K562 (cell line): ENCODE measurements at regions not wholly inside any gene's neighbourhood (a gene's known extent, or its start where the extent isn't known, plus 50 kb on each side); places are given as distances from the start of the nearest gene placed in this dataset.

Experiments used
- ATAC-seq: fragments of 200-7000 bp; cut with Tn5 transposase; 3 replicates; pipeline ENCODE4 v1.9.1; 2020; ENCODE audit warnings: moderate library complexity
- BruUV-seq: library from RNA; stranded (reverse); fragments of 400-500 nt; replicated peaks from 2 replicates; lab custom pipeline; 2021; lab: Mats Ljungman, UMichigan
- CTCF ChIA-PET: fragments of 300-600 bp; formaldehyde crosslinking; extraction: SDS; loops from one replicate; lab custom pipeline; 2021; ENCODE audit warnings: low intra/inter-chr PET ratio; lab: Yijun Ruan, JAX
- POLR2A ChIA-PET: fragments of 300-600, 350-650 bp; sonication (Branson Sonifier 250); formaldehyde crosslinking; extraction: SDS; loops from one replicate; lab custom pipeline; 2021; ENCODE audit warnings: antibody characterized with exemption, inconsistent platforms; lab: Yijun Ruan, JAX
- DNase-seq, 4 experiments: peaks; one replicate each; pipeline versions ENCODE4 v3.0.0 to v3.0.0-alpha.2; 2011 to 2018; ENCODE audit warnings: low spot score in 3 of 4, mixed read lengths in 3 of 4; ENCODE audit errors: extremely low read depth in 1 of 4
- FAIRE-seq: peaks from 2 replicates; lab custom pipeline; 2011; peaks lifted over from hg19 to GRCh38; lab: Jason Lieb, UNC
- H2AFZ ChIP-seq: 2 replicates; pipeline ENCODE4 v1.6.0; 2011; ENCODE audit warnings: low read depth, low read length, control low read depth, inconsistent platforms
- H3K27ac ChIP-seq: fragments of 200-600 bp; 3 replicates; pipeline ENCODE4 v1.8.0; 2011; ENCODE audit warnings: low read depth, mild to moderate bottlenecking, control low read depth, inconsistent platforms, low read length, moderate library complexity, mixed read lengths; ENCODE audit errors: extremely low read depth
- H3K27me3 ChIP-seq, 2 experiments: fragments of 300-600 bp in 1 of 2; 2 replicates in 1 of 2; 3 replicates in 1 of 2; pipeline versions ENCODE4 v1.6.0 to v1.8.0; 2011; ENCODE audit warnings: inconsistent platforms in 2 of 2, low read length in 2 of 2, mild to moderate bottlenecking in 1 of 2, mixed read lengths in 1 of 2, moderate library complexity in 1 of 2; ENCODE audit not compliant: control insufficient read depth in 2 of 2, insufficient read depth in 2 of 2
- H3K36me3 ChIP-seq: fragments of 300-600 bp; 3 replicates; pipeline ENCODE4 v1.8.0; 2011; ENCODE audit warnings: mild to moderate bottlenecking, low read length, inconsistent platforms; ENCODE audit not compliant: control insufficient read depth, insufficient read depth
- H3K4me1 ChIP-seq, 2 experiments: fragments of 200-600 bp in 1 of 2; replicated peaks in 1 of 2; 2 replicates in 1 of 2; 3 replicates in 1 of 2; pipeline versions ENCODE4 v1.5.1 to v1.8.0; 2011; ENCODE audit warnings: inconsistent platforms in 2 of 2, low read length in 2 of 2, mild to moderate bottlenecking in 1 of 2, mixed read lengths in 1 of 2, moderate library complexity in 1 of 2; ENCODE audit not compliant: control insufficient read depth in 2 of 2, insufficient read depth in 2 of 2
- H3K4me2 ChIP-seq: 2 replicates; pipeline ENCODE4 v1.6.1; 2011; ENCODE audit warnings: low read length, control low read depth, inconsistent platforms, mixed read lengths; ENCODE audit not compliant: insufficient read depth
- H3K4me3 ChIP-seq: fragments of 200-600 bp; sonication (generic), shearing (Covaris generic); 2 replicates; pipeline ENCODE4 v1.5.1; 2016; ENCODE audit warnings: control low read depth, inconsistent platforms
- H3K79me2 ChIP-seq: fragments of 200-600 bp; 3 replicates; pipeline ENCODE4 v1.8.0; 2011; ENCODE audit warnings: low read length, inconsistent platforms; ENCODE audit not compliant: control insufficient read depth, insufficient read depth
- H3K9ac ChIP-seq, 2 experiments: 2 replicates each; pipeline versions ENCODE4 v1.6.0 to v1.6.1; 2011; ENCODE audit warnings: low read depth in 2 of 2, low read length in 2 of 2, control low read depth in 1 of 2, inconsistent platforms in 1 of 2, mild to moderate bottlenecking in 1 of 2, mixed read lengths in 1 of 2; ENCODE audit not compliant: insufficient read depth in 1 of 2
- H3K9me1 ChIP-seq: one replicate; pipeline ENCODE4 v1.6.0; 2011; ENCODE audit warnings: inconsistent platforms, mild to moderate bottlenecking, low read length, moderate library complexity; ENCODE audit not compliant: control insufficient read depth, insufficient read depth
- H3K9me3 ChIP-seq: replicated peaks from 2 replicates; pipeline ENCODE4 v1.5.1; 2011; ENCODE audit warnings: low read depth, low read length, inconsistent platforms; ENCODE audit not compliant: control insufficient read depth, insufficient read depth
- H4K20me1 ChIP-seq: replicated peaks from 2 replicates; pipeline ENCODE4 v1.6.1; 2011; ENCODE audit warnings: low read length, inconsistent platforms, mixed read lengths; ENCODE audit not compliant: control insufficient read depth, insufficient read depth
- ARID1B ChIP-seq: fragments of 450-650 bp; IDR thresholded peaks from 2 replicates; pipeline ENCODE4 v1.6.1; 2016; ENCODE audit warnings: antibody characterized with exemption, mild to moderate bottlenecking, inconsistent platforms
- E2F6 ChIP-seq, 2 experiments: IDR thresholded peaks; 2 replicates each; pipeline ENCODE4 v1.6.1; 2011; ENCODE audit warnings: borderline replicate concordance in 1 of 2, control low read depth in 1 of 2, low read depth in 1 of 2, low read length in 1 of 2, mild to moderate bottlenecking in 1 of 2, mixed read lengths in 1 of 2, moderate library complexity in 1 of 2; ENCODE audit not compliant: insufficient read depth in 1 of 2, insufficient read length in 1 of 2, poor library complexity in 1 of 2, severe bottlenecking in 1 of 2; ENCODE audit errors: extremely low read depth in 1 of 2
- FOXP1 ChIP-seq: sonication (generic); formaldehyde crosslinking; IDR thresholded peaks from 2 replicates; pipeline ENCODE4 v1.8.0; 2022; ENCODE audit warnings: mild to moderate bottlenecking, missing genetic modification reagents
- TEAD4 ChIP-seq, 2 experiments: sonication (generic) in 1 of 2; formaldehyde crosslinking in 1 of 2; IDR thresholded peaks; 2 replicates each; pipeline versions ENCODE4 v1.6.1 to v1.8.0; 2012 to 2022; ENCODE audit warnings: borderline replicate concordance in 1 of 2, inconsistent platforms in 1 of 2, low read length in 1 of 2, mild to moderate bottlenecking in 1 of 2, missing genetic modification reagents in 1 of 2
- WGBS: fragments of 100-300 bp; shearing (Covaris generic); methylation state at CpG from one replicate; pipeline ENCODE4 v1.1.6; 2016; ENCODE audit warnings: low coverage, mixed read lengths; ENCODE audit not compliant: insufficient coverage; ENCODE audit errors: missing lambda C conversion rate; 5-methylcytosine and 5-hydroxymethylcytosine counted together
- in situ Hi-C: fragments of 300-500 bp; cut with MboI; formaldehyde crosslinking; loops from 4 replicates; pipeline ENCODE4 v1.15.0; 2018; ENCODE audit warnings: inconsistent platforms, mixed read lengths
- intact Hi-C: fragments of 100-400 bp; cut with micrococcal nuclease; formaldehyde crosslinking; loops from 2 replicates; pipeline ENCODE4 v1.14.2; 2022

DNA sequence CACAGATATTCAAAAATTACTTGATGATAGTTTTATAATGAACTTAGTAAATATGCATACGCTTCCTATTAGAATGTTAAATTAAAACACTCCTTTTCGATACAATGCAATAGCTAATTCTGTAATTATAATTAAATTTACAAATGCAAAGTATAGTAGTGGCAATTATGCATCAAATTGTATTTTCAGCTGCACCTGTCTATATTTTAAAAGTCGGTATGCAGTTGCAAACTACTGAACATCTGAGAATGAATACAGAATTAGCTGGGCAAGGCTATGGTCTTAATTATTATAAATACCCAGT lies 110.4 kb upstream of the ARHGAP42 start:
- in situ Hi-C loops, result loop anchor here (10.0 kb wide), 1 partner anchor 358 kb away; no protein-coding TSS in a partner anchor
- H3K9me1 ChIP-seq, result no peaks in the 10 kb centered on the region
- TF ChIP-seq FOXP1 (CRISPR knock-in tag) (no peak), TEAD4 (IDR thresholded peaks at IDR 0.05; ENCODE audit: low read length) (no peak), TEAD4 (CRISPR knock-in tag; IDR thresholded peaks at IDR 0.05; ENCODE audit: borderline replicate concordance) (no peak)
- TF ChIP-seq, all 486 proteins: peak for 0
- POLR2A ChIA-PET, result no interaction called here
- intact Hi-C loops, result loop anchor here (1.0 to 10.0 kb wide), 5 partner anchors 106 to 1428 kb away; no protein-coding TSS in a partner anchor
- FAIRE-seq (no peak), DNase-seq (no peak), ATAC-seq (no peak)
- H3K79me2 ChIP-seq, result no peaks in the 10 kb centered on the region
- H3K27me3 ChIP-seq, result no peaks in the 10 kb centered on the region
- no peak overlapping the region for H3K9ac ChIP-seq
- H3K27ac ChIP-seq, result no peak overlapping the region
- no peaks in the 10 kb centered on the region for H3K36me3 ChIP-seq
- CTCF ChIA-PET, result interaction anchor here (1.4 to 2.9 kb wide), 3 partner anchors 279 to 356 kb away, joined by 3 to 19 read pairs (median 16); no protein-coding TSS in a partner anchor
- H2AFZ ChIP-seq, result no peak overlapping the region
- H3K4me1 ChIP-seq, result no peaks in the 10 kb centered on the region
- H4K20me1 ChIP-seq, result no peaks in the 10 kb centered on the region
- BruUV-seq, result no TSS peak
- H3K9me3 ChIP-seq, result no peaks in the 10 kb centered on the region
- H3K4me2 ChIP-seq, result no peak overlapping the region
- no peak overlapping the region for H3K4me3 ChIP-seq
- WGBS, result 4% methylated on average over 3 of the region's 3 CpGs

- H3K4me3 ChIP-seq, result no peak overlapping the region
- no peaks in the 10 kb centered on the region for H3K9me3 ChIP-seq
- no peak for TF ChIP-seq ARID1B
- TF ChIP-seq E2F6 (IDR thresholded peaks at IDR 0.05; ENCODE audit: borderline replicate concordance in 1 of 2, extremely low read depth in 1 of 2, insufficient read depth in 1 of 2, insufficient read length in 1 of 2, low read depth in 1 of 2, low read length in 1 of 2, poor library complexity in 1 of 2, severe bottlenecking in 1 of 2), result no peak
- H3K27me3 ChIP-seq, result no peaks in the 10 kb centered on the region
- ChIA-PET POLR2A (no interaction called here), CTCF (no interaction called here)
- no peak overlapping the region for H3K4me2 ChIP-seq
- intact Hi-C loops, result loop anchor here (5.0 to 10.0 kb wide), 3 partner anchors 103 to 1426 kb away; no protein-coding TSS in a partner anchor
- H3K9ac ChIP-seq, result no peak overlapping the region
- H3K9me1 ChIP-seq, result no peaks in the 10 kb centered on the region
- H3K36me3 ChIP-seq, result no peaks in the 10 kb centered on the region
- no peak for ATAC-seq
- no peak for DNase-seq
- H2AFZ ChIP-seq, result no peak overlapping the region
- H3K79me2 ChIP-seq, result no peaks in the 10 kb centered on the region
- FAIRE-seq, result no peak
- no peaks in the 10 kb centered on the region for H3K4me1 ChIP-seq
- in situ Hi-C loops, result loop anchor here (10.0 kb wide), 1 partner anchor 356 kb away; no protein-coding TSS in a partner anchor
- no peak overlapping the region for H3K27ac ChIP-seq
- no TSS peak for BruUV-seq
- 3% methylated on average over 5 of the region's 5 CpGs for WGBS
- H4K20me1 ChIP-seq, result no peaks in the 10 kb centered on the region
These were observed 108.2 kb upstream of the ARHGAP42 start for GRCh38 chr11:100578831-100579311.
